ENCODE measurements at regions not wholly inside any gene's neighbourhood (a gene's known extent, or its start where the extent isn't known, plus 50 kb on each side); places are given as distances from the start of the nearest gene placed in this dataset.

DNA sequence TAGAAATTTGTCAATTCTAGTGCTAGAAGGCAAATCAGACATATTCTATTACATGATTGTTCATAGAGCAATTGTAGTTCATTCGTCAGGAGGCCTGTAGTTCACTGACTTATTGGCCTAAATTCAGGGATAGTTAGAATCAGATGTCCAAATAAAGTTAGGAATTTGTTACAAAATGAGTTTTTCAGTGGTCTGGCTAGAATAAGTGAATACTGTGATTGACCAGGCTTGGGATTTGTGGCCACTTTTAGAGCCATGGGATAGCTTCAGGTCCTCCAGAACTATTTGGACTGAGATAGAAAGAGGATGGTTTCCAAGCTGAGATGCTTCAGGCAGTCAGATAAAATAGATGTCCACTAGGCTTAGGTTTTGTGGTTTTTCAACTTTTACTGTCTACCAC is 199.1 kb upstream of the MPDZ start:
- DNase-seq, result no peak
- Histone ChIP-seq H3K9me3 (ENCODE audit: control insufficient read depth in 4 of 4, insufficient read depth in 3 of 4, low read length in 3 of 4) (peaks cover 1 to 12% (median 8%) of the 10 kb centered on the region in 4 donors), H3K36me3 (ENCODE audit: control insufficient read depth in 4 of 4, insufficient read depth in 4 of 4, low read length in 4 of 4) (no peaks in the 10 kb centered on the region), H3K9ac (ENCODE audit: insufficient read depth in 1 of 2, low read length in 2 of 2) (no peak overlapping the region), H3K4me1 (ENCODE audit: control insufficient read depth in 5 of 5, insufficient read depth in 5 of 5, low read length in 5 of 5) (peaks cover 0 to 5% (median 3%) of the 10 kb centered on the region in 5 donors), H3K27ac (ENCODE audit: low read depth in 1 of 2, low read length in 1 of 2) (no peak overlapping the region), H3K4me3 (no peak overlapping the region), H3K27me3 (ENCODE audit: control insufficient read depth in 3 of 3, insufficient read depth in 3 of 3, low read length in 2 of 3) (no peaks in the 10 kb centered on the region)
- TF ChIP-seq, protein P1, sequence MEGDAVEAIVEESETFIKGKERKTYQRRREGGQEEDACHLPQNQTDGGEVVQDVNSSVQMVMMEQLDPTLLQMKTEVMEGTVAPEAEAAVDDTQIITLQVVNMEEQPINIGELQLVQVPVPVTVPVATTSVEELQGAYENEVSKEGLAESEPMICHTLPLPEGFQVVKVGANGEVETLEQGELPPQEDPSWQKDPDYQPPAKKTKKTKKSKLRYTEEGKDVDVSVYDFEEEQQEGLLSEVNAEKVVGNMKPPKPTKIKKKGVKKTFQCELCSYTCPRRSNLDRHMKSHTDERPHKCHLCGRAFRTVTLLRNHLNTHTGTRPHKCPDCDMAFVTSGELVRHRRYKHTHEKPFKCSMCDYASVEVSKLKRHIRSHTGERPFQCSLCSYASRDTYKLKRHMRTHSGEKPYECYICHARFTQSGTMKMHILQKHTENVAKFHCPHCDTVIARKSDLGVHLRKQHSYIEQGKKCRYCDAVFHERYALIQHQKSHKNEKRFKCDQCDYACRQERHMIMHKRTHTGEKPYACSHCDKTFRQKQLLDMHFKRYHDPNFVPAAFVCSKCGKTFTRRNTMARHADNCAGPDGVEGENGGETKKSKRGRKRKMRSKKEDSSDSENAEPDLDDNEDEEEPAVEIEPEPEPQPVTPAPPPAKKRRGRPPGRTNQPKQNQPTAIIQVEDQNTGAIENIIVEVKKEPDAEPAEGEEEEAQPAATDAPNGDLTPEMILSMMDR (IDR thresholded peaks at IDR 0.05; ENCODE audit: control extremely low read depth, extremely low read depth), result no peak
- 67 to 76% methylated on average over 1 of the region's 1 CpG for WGBS, 2 donors
- ATAC-seq (ENCODE audit: insufficient read depth, low FRiP score), result no peak

DNA sequence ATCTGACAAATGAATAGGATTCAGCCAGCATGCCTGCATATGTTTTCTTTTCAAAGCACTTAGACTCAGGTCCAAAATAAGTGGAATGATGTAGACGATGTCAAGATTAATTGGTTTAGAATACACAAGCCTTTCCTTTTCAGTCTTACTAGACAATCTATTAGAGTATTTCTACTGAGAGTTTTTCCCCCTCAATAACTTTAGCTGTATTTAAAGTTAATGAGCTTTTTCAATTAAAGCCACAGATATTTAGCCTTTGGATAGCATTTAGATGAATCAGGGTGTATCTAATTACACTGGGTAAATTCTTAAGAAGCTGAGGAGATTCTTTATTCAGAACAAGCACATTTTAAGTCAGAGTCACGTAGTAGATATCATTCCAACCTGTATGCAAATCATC is 198.7 kb upstream of the MPDZ start:
- H3K27ac ChIP-seq (ENCODE audit: low read depth in 1 of 2, low read length in 1 of 2), result no peak overlapping the region
- TF ChIP-seq, protein P1 (IDR thresholded peaks at IDR 0.05; ENCODE audit: control extremely low read depth, extremely low read depth), result no peak
- ATAC-seq (ENCODE audit: insufficient read depth, low FRiP score) (no peak), DNase-seq (peak in 1 of 3 donors; percentile 27)
- no peak overlapping the region for H3K9ac ChIP-seq (ENCODE audit: insufficient read depth in 1 of 2, low read length in 2 of 2)
- no peak overlapping the region for H3K4me3 ChIP-seq
- no peaks in the 10 kb centered on the region for H3K36me3 ChIP-seq (ENCODE audit: control insufficient read depth in 4 of 4, insufficient read depth in 4 of 4, low read length in 4 of 4)
- H3K9me3 ChIP-seq (ENCODE audit: control insufficient read depth in 4 of 4, insufficient read depth in 3 of 4, low read length in 3 of 4), result peaks cover 1 to 12% (median 8%) of the 10 kb centered on the region in 4 donors
- WGBS, 2 donors, result 70 to 74% methylated on average over 2 of the region's 2 CpGs
- H3K27me3 ChIP-seq (ENCODE audit: control insufficient read depth in 3 of 3, insufficient read depth in 3 of 3, low read length in 2 of 3), result no peaks in the 10 kb centered on the region
- peaks cover 0 to 5% (median 3%) of the 10 kb centered on the region in 5 donors for H3K4me1 ChIP-seq (ENCODE audit: control insufficient read depth in 5 of 5, insufficient read depth in 5 of 5, low read length in 5 of 5)

DNA sequence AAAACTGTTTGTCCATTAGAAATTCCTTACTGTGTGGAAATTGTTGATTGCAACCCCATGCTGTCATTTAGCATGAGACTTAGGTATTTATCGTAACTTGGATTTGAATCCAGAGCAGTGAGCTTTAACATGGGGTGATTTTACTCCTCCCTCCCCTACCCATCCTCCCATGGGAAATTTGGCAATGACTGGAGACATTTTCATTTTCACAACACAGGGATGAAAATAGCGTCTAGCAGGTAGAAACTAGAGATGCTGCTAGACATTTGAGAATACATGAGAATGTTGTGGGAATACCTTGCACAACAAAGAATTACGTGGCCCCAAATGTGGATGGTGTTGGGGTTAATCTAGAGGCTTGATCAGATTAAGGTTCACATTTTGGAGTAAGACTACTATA is 191.3 kb upstream of the MPDZ start:
- no peaks in the 10 kb centered on the region for H3K36me3 ChIP-seq (ENCODE audit: control insufficient read depth in 4 of 4, insufficient read depth in 4 of 4, low read length in 4 of 4)
- H3K9ac ChIP-seq (ENCODE audit: insufficient read depth in 1 of 2, low read length in 2 of 2), result no peak overlapping the region
- TF ChIP-seq, protein P1 (IDR thresholded peaks at IDR 0.05; ENCODE audit: control extremely low read depth, extremely low read depth), result no peak
- H3K9me3 ChIP-seq (ENCODE audit: control insufficient read depth in 4 of 4, insufficient read depth in 3 of 4, low read length in 3 of 4), result peaks cover 0 to 11% (median 4%) of the 10 kb centered on the region in 4 donors
- DNase-seq (no peak), ATAC-seq (ENCODE audit: insufficient read depth, low FRiP score) (no peak)
- 78 to 82% methylated on average over 3 of the region's 3 CpGs for WGBS, 2 donors
- no peaks in the 10 kb centered on the region for H3K4me1 ChIP-seq (ENCODE audit: control insufficient read depth in 5 of 5, insufficient read depth in 5 of 5, low read length in 5 of 5)
- no peaks in the 10 kb centered on the region for H3K27me3 ChIP-seq (ENCODE audit: control insufficient read depth in 3 of 3, insufficient read depth in 3 of 3, low read length in 2 of 3)
- no peak overlapping the region for H3K4me3 ChIP-seq
- H3K27ac ChIP-seq (ENCODE audit: low read depth in 1 of 2, low read length in 1 of 2), result no peak overlapping the region

DNA sequence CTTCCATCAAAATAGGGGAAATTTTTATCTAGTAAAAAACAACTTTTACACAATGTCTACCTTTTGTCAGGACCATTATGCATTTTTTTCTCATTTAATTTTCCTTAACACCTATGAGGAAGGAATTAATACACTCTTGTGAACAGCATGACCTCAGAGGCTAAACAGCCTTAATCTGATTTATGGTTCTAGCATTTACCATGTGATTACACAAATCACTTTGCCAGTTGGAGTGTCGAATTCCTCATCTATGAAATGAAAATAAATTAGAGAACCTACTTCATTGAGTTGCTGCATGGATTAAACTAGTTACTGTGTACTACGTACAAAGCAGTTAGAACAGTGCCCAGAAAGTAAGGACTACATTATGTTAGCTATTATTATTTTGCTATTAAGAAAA is 187.7 kb upstream of the MPDZ start:
- WGBS, 2 donors, result 53 to 60% methylated on average over 2 of the region's 2 CpGs

More for the DNA sequence above, 187.7 kb upstream of the MPDZ start:
- DNase-seq (no peak), ATAC-seq (ENCODE audit: insufficient read depth, low FRiP score) (no peak)
- no peak overlapping the region for H3K27ac ChIP-seq (ENCODE audit: low read depth in 1 of 2, low read length in 1 of 2)
- H3K36me3 ChIP-seq (ENCODE audit: control insufficient read depth in 4 of 4, insufficient read depth in 4 of 4, low read length in 4 of 4), result no peaks in the 10 kb centered on the region
- no peaks in the 10 kb centered on the region for H3K9me3 ChIP-seq (ENCODE audit: control insufficient read depth in 4 of 4, insufficient read depth in 3 of 4, low read length in 3 of 4)
- H3K27me3 ChIP-seq (ENCODE audit: control insufficient read depth in 3 of 3, insufficient read depth in 3 of 3, low read length in 2 of 3), result no peaks in the 10 kb centered on the region
- H3K9ac ChIP-seq (ENCODE audit: insufficient read depth in 1 of 2, low read length in 2 of 2), result no peak overlapping the region
- no peaks in the 10 kb centered on the region for H3K4me1 ChIP-seq (ENCODE audit: control insufficient read depth in 5 of 5, insufficient read depth in 5 of 5, low read length in 5 of 5)
- H3K4me3 ChIP-seq, result no peak overlapping the region
- TF ChIP-seq, protein P1 (IDR thresholded peaks at IDR 0.05; ENCODE audit: control extremely low read depth, extremely low read depth), result no peak
